ENCODE measurements at regions not wholly inside any gene's neighbourhood (a gene's known extent, or its start where the extent isn't known, plus 50 kb on each side); places are given as distances from the start of the nearest gene placed in this dataset.

DNA sequence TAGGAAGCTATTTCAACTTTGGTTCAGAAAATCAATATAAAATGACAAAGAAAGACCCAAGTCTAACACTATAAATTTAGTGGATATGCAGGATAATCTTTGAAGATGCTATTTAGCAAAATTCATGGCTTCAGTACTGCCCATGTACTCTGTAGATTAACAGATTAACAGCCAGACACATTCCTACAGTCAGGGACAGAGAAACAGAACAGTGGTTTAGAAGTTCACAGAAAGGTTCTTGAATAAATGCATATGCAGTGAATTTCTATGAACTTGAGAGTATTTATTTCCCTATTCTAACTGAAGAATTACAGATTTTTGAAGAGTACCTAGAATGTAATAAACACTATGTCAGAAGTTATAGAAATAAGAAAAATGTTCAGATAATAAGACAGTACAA is 222.8 kb downstream of the KLF12 start:
- H3K9me3 ChIP-seq (ENCODE audit: low read depth, low read length), result no peaks in the 10 kb centered on the region

GRCh38 chr13:73910733-73911132 is 223.5 kb downstream of the KLF12 start:
- TF ChIP-seq EZH2 (IDR thresholded peaks at IDR 0.05), result no peak
- no peak for TF ChIP-seq POLR2AphosphoS5 (IDR thresholded peaks at IDR 0.05; ENCODE audit: borderline replicate concordance, low read depth, low read length)
- no peak for TF ChIP-seq FOXP2 (optimal IDR thresholded peaks at IDR 0.05; ENCODE audit: control extremely low read depth, extremely low read length, insufficient read depth)

More for the DNA sequence above, 222.8 kb downstream of the KLF12 start:
- no peaks in the 10 kb centered on the region for H3K36me3 ChIP-seq (ENCODE audit: insufficient read depth, low read length)
- no peak overlapping the region for H3K9ac ChIP-seq (ENCODE audit: insufficient read length)
- H3K4me3 ChIP-seq, result no peak overlapping the region
- TF ChIP-seq POLR2AphosphoS5 (IDR thresholded peaks at IDR 0.05; ENCODE audit: borderline replicate concordance, low read depth, low read length) (no peak), FOXP2 (optimal IDR thresholded peaks at IDR 0.05; ENCODE audit: control extremely low read depth, extremely low read length, insufficient read depth) (no peak), EZH2 (IDR thresholded peaks at IDR 0.05) (no peak)
- DNase-seq (ENCODE audit: low read depth, low spot score), result no peak
- no peak overlapping the region for H3K27ac ChIP-seq

GRCh38 chr13:73908809-73909208 is 225.4 kb downstream of the KLF12 start:
- no peak overlapping the region for H3K9ac ChIP-seq (ENCODE audit: insufficient read length)
- no peaks in the 10 kb centered on the region for H3K36me3 ChIP-seq (ENCODE audit: insufficient read depth, low read length)
- H3K9me3 ChIP-seq (ENCODE audit: low read depth, low read length), result no peaks in the 10 kb centered on the region
- TF ChIP-seq EZH2 (IDR thresholded peaks at IDR 0.05) (no peak), POLR2AphosphoS5 (IDR thresholded peaks at IDR 0.05; ENCODE audit: borderline replicate concordance, low read depth, low read length) (no peak), FOXP2 (optimal IDR thresholded peaks at IDR 0.05; ENCODE audit: control extremely low read depth, extremely low read length, insufficient read depth) (no peak)
- no peak overlapping the region for H3K27ac ChIP-seq
- no peak overlapping the region for H3K4me3 ChIP-seq
- DNase-seq (ENCODE audit: low read depth, low spot score), result no peak

More at GRCh38 chr13:73910733-73911132, 223.5 kb downstream of the KLF12 start:
- Histone ChIP-seq H3K27ac (no peak overlapping the region), H3K9ac (ENCODE audit: insufficient read length) (no peak overlapping the region), H3K36me3 (ENCODE audit: insufficient read depth, low read length) (no peaks in the 10 kb centered on the region), H3K4me3 (no peak overlapping the region), H3K9me3 (ENCODE audit: low read depth, low read length) (no peaks in the 10 kb centered on the region)
- no peak for DNase-seq (ENCODE audit: low read depth, low spot score)

DNA sequence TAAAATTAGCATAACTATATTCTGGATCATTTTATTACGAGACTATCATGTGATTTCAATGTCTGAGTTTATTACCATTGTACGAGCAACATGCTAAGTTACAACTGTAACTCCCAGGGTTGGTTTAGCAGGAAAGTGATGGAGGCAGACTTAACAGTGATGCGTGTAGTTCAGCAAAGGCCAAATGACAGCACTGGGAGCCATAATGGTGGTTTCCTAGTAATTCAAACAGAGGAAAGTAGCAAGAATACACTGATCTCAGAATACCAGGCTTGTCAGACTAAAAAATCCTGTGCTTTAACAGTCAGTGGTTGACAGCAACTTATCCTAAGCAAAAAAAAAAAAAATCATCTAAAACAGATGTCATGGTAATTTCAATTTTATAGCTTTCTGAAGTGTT is 229.6 kb downstream of the KLF12 start:
- TF ChIP-seq POLR2AphosphoS5 (IDR thresholded peaks at IDR 0.05; ENCODE audit: borderline replicate concordance, low read depth, low read length) (no peak), FOXP2 (optimal IDR thresholded peaks at IDR 0.05; ENCODE audit: control extremely low read depth, extremely low read length, insufficient read depth) (no peak)
- H3K36me3 ChIP-seq (ENCODE audit: insufficient read depth, low read length), result no peaks in the 10 kb centered on the region
- no peak overlapping the region for H3K9ac ChIP-seq (ENCODE audit: insufficient read length)
- H3K9me3 ChIP-seq (ENCODE audit: low read depth, low read length), result no peaks in the 10 kb centered on the region
- no peak for DNase-seq (ENCODE audit: low read depth, low spot score)
- H3K27ac ChIP-seq, result no peak overlapping the region
- no peak overlapping the region for H3K4me3 ChIP-seq

DNA sequence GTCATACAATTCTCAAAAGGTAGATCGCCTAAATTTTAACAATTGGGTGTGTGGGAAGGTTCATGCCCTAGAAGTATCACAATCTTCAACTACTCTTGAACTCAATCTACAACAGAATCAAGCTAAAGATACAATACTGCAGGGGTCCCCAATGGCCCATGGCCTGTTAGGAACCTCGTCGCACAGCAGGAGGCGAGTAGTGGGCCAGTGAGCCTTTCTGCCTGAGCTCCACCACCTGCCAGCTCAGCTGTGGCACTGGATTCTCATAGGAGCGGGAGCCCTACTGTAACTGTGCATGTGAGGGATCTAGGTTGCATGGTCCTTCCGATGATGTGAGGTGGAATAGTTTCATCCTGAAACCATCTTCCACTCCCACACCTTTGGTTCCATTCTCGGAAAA is 230.6 kb downstream of the KLF12 start:
- Histone ChIP-seq H3K27ac (no peak overlapping the region), H3K9ac (ENCODE audit: insufficient read length) (no peak overlapping the region), H3K9me3 (ENCODE audit: low read depth, low read length) (no peaks in the 10 kb centered on the region), H3K4me3 (no peak overlapping the region), H3K36me3 (ENCODE audit: insufficient read depth, low read length) (no peaks in the 10 kb centered on the region)
- TF ChIP-seq POLR2AphosphoS5 (IDR thresholded peaks at IDR 0.05; ENCODE audit: borderline replicate concordance, low read depth, low read length) (no peak), FOXP2 (optimal IDR thresholded peaks at IDR 0.05; ENCODE audit: control extremely low read depth, extremely low read length, insufficient read depth) (no peak), EZH2 (IDR thresholded peaks at IDR 0.05) (no peak)
- DNase-seq (ENCODE audit: low read depth, low spot score), result no peak

DNA sequence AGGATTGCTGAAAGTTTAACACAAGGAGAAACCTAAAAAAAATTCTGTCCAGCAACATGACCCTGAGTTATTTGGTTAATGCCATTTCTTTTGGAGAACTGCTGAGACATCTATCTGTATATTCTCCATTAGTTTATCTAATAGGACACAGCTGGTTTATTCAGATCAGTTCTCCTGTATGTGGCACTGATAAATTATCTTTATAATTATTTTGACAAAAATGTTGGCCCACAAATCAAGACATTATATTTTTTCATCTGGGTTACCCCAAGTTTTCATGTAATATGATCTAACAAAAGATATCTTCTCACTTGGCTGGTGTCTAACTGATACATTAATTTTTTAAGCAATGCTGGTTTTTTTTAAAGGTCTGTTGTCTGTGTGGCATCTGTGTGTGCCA is 231.4 kb downstream of the KLF12 start:
- no peak overlapping the region for H3K9ac ChIP-seq (ENCODE audit: insufficient read length)
- H3K9me3 ChIP-seq (ENCODE audit: low read depth, low read length), result no peaks in the 10 kb centered on the region
- H3K4me3 ChIP-seq, result no peak overlapping the region
- no peak overlapping the region for H3K27ac ChIP-seq
- DNase-seq (ENCODE audit: low read depth, low spot score), result no peak
- no peak for TF ChIP-seq EZH2 (IDR thresholded peaks at IDR 0.05)
- no peak for TF ChIP-seq POLR2AphosphoS5 (IDR thresholded peaks at IDR 0.05; ENCODE audit: borderline replicate concordance, low read depth, low read length)
- TF ChIP-seq FOXP2 (optimal IDR thresholded peaks at IDR 0.05; ENCODE audit: control extremely low read depth, extremely low read length, insufficient read depth), result no peak
- no peaks in the 10 kb centered on the region for H3K36me3 ChIP-seq (ENCODE audit: insufficient read depth, low read length)

DNA sequence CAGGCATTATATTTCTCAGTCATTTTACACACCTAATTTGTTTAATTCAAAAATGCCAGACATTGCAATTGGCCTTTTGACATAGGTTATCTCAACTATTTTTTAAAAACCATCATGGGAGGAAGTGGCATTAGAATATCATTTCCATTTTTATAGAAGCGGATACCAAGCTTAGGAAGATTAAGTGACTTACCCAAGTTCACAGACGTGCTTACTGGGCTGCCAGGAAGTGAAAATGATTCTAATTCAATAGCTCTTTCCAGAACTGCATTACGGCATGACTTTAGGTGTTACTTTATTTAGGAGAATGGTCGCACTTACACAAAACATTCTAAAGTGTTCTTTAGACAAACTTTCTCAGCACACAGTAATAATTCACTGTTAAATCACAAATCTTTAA is 231.9 kb downstream of the KLF12 start:
- no peak for TF ChIP-seq EZH2 (IDR thresholded peaks at IDR 0.05)
- TF ChIP-seq POLR2AphosphoS5 (IDR thresholded peaks at IDR 0.05; ENCODE audit: borderline replicate concordance, low read depth, low read length), result no peak
- no peak for TF ChIP-seq FOXP2 (optimal IDR thresholded peaks at IDR 0.05; ENCODE audit: control extremely low read depth, extremely low read length, insufficient read depth)
- Histone ChIP-seq H3K27ac (no peak overlapping the region), H3K9ac (ENCODE audit: insufficient read length) (no peak overlapping the region), H3K36me3 (ENCODE audit: insufficient read depth, low read length) (no peaks in the 10 kb centered on the region), H3K4me3 (no peak overlapping the region), H3K9me3 (ENCODE audit: low read depth, low read length) (no peaks in the 10 kb centered on the region)
- DNase-seq (ENCODE audit: low read depth, low spot score), result no peak

DNA sequence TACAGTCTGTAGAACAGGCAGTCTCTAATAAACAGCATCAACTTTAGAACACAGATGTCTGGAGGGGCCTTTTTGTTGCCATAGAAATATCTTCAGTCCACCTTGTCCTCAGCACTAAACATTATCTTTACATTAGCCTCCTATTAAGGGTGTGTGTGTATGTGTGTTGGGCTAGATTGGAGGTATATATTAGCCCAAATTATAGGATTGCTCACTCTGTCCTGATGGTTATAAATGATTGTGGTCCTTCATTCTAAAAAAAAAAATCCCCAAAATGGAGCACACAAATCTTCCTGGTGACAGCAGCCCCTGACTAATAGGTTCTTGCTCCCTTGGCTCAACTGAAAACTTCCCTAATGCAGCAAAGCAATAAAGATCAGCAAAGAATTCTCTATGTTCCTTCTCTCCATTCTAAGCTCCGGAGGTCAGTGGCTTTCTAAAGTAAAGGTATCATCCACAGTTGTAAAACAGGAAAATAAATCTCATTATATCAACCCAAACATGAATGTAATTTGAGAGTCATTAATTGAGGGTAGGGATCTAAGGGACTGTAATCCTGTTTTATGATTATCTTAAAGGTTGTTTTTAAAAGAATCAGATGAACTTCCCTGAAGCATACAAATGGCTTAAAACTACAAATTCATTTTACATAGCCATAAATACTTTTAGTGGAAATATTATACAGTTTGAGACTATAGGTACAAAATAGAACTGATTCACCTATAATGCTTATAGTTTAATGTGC is 232.7 kb downstream of the KLF12 start:
- Histone ChIP-seq H3K9ac (ENCODE audit: insufficient read length) (no peak overlapping the region), H3K4me3 (no peak overlapping the region), H3K27ac (no peak overlapping the region), H3K36me3 (ENCODE audit: insufficient read depth, low read length) (no peaks in the 10 kb centered on the region), H3K9me3 (ENCODE audit: low read depth, low read length) (no peaks in the 10 kb centered on the region)
- no peak for TF ChIP-seq POLR2AphosphoS5 (IDR thresholded peaks at IDR 0.05; ENCODE audit: borderline replicate concordance, low read depth, low read length)
- no peak for TF ChIP-seq FOXP2 (optimal IDR thresholded peaks at IDR 0.05; ENCODE audit: control extremely low read depth, extremely low read length, insufficient read depth)
- no peak for TF ChIP-seq EZH2 (IDR thresholded peaks at IDR 0.05)
- DNase-seq (ENCODE audit: low read depth, low spot score), result no peak

GRCh38 chr13:73900591-73900990 is 233.6 kb downstream of the KLF12 start:
- DNase-seq (ENCODE audit: low read depth, low spot score), result no peak
- no peaks in the 10 kb centered on the region for H3K9me3 ChIP-seq (ENCODE audit: low read depth, low read length)

More at GRCh38 chr13:73900591-73900990, 233.6 kb downstream of the KLF12 start:
- H3K9ac ChIP-seq (ENCODE audit: insufficient read length), result no peak overlapping the region
- H3K36me3 ChIP-seq (ENCODE audit: insufficient read depth, low read length), result no peaks in the 10 kb centered on the region
- TF ChIP-seq EZH2 (IDR thresholded peaks at IDR 0.05) (no peak), POLR2AphosphoS5 (IDR thresholded peaks at IDR 0.05; ENCODE audit: borderline replicate concordance, low read depth, low read length) (no peak), FOXP2 (optimal IDR thresholded peaks at IDR 0.05; ENCODE audit: control extremely low read depth, extremely low read length, insufficient read depth) (no peak)
- H3K27ac ChIP-seq, result no peak overlapping the region
- H3K4me3 ChIP-seq, result no peak overlapping the region

All from SK-N-MC (cell line).